ENCODE measurements at regions not wholly inside any gene's neighbourhood (a gene's known extent, or its start where the extent isn't known, plus 50 kb on each side); places are given as distances from the start of the nearest gene placed in this dataset.

DNA sequence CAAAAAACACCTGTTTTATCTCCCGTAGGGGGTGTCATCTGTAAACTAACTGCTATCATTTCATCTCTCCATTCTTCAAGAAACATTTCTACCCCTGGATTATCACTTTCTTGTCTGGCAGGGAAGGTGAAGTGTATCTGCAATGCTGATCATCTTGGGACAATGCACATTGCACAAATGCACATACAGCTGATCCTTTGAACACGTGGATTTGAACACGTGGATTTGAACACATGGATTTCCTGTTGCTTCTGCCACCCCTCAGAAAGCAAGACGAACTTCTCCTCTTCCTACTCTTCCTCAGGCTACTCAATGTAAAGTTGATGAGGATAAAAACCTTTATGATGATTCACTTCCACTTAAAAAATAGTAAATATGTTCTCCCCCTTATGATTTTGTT, 147.4 kb upstream of the PRLR start:
- TF ChIP-seq, protein P1, sequence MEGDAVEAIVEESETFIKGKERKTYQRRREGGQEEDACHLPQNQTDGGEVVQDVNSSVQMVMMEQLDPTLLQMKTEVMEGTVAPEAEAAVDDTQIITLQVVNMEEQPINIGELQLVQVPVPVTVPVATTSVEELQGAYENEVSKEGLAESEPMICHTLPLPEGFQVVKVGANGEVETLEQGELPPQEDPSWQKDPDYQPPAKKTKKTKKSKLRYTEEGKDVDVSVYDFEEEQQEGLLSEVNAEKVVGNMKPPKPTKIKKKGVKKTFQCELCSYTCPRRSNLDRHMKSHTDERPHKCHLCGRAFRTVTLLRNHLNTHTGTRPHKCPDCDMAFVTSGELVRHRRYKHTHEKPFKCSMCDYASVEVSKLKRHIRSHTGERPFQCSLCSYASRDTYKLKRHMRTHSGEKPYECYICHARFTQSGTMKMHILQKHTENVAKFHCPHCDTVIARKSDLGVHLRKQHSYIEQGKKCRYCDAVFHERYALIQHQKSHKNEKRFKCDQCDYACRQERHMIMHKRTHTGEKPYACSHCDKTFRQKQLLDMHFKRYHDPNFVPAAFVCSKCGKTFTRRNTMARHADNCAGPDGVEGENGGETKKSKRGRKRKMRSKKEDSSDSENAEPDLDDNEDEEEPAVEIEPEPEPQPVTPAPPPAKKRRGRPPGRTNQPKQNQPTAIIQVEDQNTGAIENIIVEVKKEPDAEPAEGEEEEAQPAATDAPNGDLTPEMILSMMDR (IDR thresholded peaks at IDR 0.05): no peak
- TF ChIP-seq POLR2A (IDR thresholded peaks at IDR 0.05): no peak
- TF ChIP-seq POLR2AphosphoS5 (IDR thresholded peaks at IDR 0.05): no peak
